RWPE1 (cell line): ENCODE measurements at regions not wholly inside any gene's neighbourhood (a gene's known extent, or its start where the extent isn't known, plus 50 kb on each side); places are given as distances from the start of the nearest gene placed in this dataset.

ENCODE experiments used
- CTCF ChIA-PET: fragments of 350-600 bp; sonication (Branson Sonifier 250); formaldehyde crosslinking; extraction: SDS; loops from one replicate; lab custom pipeline; 2021; lab: Yijun Ruan, JAX
- POLR2A ChIA-PET: fragments of 400-600 bp; formaldehyde crosslinking; extraction: SDS; loops from one replicate; lab custom pipeline; 2020; ENCODE audit warnings: antibody characterized with exemption; ENCODE audit not compliant: low non-redundant PET; lab: Yijun Ruan, JAX
- DNase-seq: peaks from one replicate; pipeline ENCODE4 v3.0.0; 2012; ENCODE audit warnings: low spot score
- H3K27ac ChIP-seq: fragments of 450-650 bp; 2 replicates; pipeline ENCODE4 v1.5.1; 2017
- TF ChIP-seq, protein P1 (sequence below): fragments of 450-650 bp; conservative IDR thresholded peaks from 2 replicates; pipeline ENCODE4 v1.5.1; 2017; ENCODE audit warnings: low read depth, mild to moderate bottlenecking

DNA sequence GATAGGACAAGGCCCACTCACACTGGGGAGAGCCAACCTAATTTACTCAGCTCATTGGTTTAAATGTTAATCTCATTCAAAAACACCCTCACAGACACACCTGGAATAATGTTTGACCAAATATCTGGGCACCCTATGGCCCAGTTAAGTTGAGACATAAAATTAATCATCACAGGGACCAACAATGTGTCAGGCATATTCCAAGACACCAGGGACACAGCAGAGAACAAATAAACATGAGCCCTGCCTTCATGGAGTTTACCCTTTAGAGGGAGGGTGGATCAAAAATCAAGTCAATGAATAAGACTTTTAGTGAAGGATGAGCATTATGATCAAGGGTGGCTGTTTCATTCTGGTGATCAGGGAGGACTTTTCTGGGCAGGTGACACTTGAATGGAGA lies 98.7 kb upstream of the CHD6 start:
- TF ChIP-seq, protein P1, sequence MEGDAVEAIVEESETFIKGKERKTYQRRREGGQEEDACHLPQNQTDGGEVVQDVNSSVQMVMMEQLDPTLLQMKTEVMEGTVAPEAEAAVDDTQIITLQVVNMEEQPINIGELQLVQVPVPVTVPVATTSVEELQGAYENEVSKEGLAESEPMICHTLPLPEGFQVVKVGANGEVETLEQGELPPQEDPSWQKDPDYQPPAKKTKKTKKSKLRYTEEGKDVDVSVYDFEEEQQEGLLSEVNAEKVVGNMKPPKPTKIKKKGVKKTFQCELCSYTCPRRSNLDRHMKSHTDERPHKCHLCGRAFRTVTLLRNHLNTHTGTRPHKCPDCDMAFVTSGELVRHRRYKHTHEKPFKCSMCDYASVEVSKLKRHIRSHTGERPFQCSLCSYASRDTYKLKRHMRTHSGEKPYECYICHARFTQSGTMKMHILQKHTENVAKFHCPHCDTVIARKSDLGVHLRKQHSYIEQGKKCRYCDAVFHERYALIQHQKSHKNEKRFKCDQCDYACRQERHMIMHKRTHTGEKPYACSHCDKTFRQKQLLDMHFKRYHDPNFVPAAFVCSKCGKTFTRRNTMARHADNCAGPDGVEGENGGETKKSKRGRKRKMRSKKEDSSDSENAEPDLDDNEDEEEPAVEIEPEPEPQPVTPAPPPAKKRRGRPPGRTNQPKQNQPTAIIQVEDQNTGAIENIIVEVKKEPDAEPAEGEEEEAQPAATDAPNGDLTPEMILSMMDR = no peak
- no peak for DNase-seq
- ChIA-PET CTCF (interaction anchor here (0.6 to 2.9 kb wide), 3 partner anchors 18 to 148 kb away, joined by 3 to 16 read pairs (median 8); no protein-coding TSS in a partner anchor), POLR2A (no interaction called here)
- H3K27ac ChIP-seq = no peak overlapping the region

DNA sequence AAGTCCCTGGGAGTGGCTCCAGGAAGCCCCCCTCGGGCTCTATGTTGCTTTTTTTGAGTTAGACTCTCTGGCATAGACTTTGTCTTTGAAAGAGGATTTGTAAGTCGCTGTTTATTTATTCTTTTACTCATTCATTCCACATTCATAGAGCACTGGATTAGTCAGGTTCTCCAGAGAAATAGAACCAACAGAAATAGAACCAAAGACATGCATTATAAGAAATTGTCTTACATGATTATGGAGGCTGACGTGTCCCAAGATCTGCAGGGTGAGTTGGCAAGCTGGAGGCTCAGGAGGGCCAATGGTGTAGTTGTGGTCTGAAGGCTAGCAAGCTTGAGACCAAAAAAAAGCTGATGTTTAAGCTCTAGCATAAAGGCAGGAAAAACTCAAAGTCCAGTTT lies 98.3 kb upstream of the CHD6 start:
- POLR2A ChIA-PET = no interaction called here
- TF ChIP-seq, protein P1 = no peak
- no peak for DNase-seq
- no peak overlapping the region for H3K27ac ChIP-seq
- CTCF ChIA-PET = interaction anchor here (0.6 to 2.9 kb wide), 3 partner anchors 18 to 148 kb away, joined by 3 to 16 read pairs (median 8); no protein-coding TSS in a partner anchor

DNA sequence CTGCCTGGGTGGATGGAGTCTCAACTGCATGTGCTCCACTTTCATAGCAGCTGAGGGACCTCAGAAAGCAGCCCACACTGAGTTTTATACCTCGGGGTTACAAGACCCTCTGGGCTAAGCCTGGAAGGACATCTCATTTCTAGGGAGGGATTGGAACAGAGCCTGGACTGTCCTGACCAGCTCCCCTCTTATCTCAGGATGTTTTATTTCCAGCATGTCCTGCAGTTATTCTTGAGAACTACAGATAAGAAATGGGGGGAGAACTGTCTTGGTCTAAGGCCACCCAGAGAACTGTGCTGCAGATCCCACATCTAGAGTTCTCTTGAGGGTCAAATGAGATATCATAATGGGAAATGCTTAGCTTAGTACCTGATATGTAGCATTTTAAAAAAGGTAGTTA lies 97.3 kb upstream of the CHD6 start:
- CTCF ChIA-PET = no interaction called here
- POLR2A ChIA-PET = no interaction called here

DNA sequence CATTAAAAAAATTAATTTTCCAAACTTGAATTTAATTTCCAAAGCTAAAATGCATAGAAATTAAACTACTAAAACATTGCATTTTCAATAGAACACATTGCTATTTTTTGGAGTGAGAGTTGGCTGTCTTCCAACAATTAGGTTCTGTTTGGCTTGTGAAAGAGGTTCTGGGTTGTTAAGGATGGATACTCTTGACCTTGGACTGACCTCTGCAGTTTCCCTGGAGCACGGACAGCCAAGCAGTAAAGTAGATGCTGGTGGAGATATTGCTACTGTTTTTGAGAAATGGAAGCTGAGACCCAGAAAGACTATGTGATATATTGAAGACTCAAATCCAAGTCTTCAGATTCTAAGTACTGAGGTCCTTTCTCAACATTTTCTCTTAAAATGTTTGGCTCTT lies 95.9 kb upstream of the CHD6 start:
- ChIA-PET POLR2A (no interaction called here), CTCF (interaction anchor here (0.8 to 1.6 kb wide), 4 partner anchors 16 to 1422 kb away, joined by 3 to 6 read pairs (median 5); no protein-coding TSS in a partner anchor)
- TF ChIP-seq, protein P1 = no peak
- no peak overlapping the region for H3K27ac ChIP-seq
- no peak for DNase-seq

More for the DNA sequence above, 97.3 kb upstream of the CHD6 start:
- no peak for DNase-seq
- H3K27ac ChIP-seq = no peak overlapping the region
- TF ChIP-seq, protein P1 = no peak

DNA sequence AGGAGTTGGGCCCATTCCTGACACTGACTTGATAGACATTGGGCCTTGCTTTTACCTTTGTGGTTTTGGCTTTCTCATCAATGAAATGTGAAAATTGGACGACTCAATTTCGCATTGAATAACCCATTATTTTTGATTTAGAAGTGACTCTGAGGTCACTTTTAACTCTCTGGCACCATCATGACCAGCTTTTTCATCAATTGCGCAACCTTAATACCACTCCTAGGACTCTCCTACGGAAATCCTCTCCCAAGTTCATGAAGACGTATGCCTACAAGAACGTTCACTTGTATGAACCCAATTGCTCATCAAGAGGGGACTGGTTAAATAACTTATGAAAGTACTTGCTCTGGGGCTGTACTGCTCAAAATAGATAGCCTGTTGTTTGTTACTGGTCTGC lies 86.7 kb upstream of the CHD6 start:
- no peak overlapping the region for H3K27ac ChIP-seq
- POLR2A ChIA-PET = no interaction called here
- no peak for DNase-seq
- CTCF ChIA-PET = interaction anchor here (0.7 kb wide), 1 partner anchor 219 kb away, joined by 3 read pairs; no protein-coding TSS in a partner anchor
- TF ChIP-seq, protein P1 = no peak

DNA sequence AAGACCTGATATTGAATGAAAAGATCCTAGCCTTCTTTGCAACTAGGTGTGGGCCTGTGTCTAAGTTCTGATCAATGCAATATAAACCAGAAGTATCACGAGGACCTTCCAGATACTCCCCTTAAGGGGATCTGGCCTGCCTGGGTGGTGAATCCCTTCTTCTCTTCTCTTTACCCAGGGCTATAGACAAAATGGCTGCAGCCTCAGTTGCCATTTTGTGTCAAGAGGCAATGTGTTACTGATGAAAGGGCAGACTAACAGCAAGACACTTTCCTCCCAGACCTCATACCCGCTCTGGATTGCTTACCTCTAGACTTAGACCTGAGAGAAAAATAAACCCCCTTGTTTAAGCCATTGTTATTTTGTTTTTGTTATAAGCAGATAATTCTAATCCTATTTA lies 84.5 kb upstream of the CHD6 start:
- no peak overlapping the region for H3K27ac ChIP-seq
- ChIA-PET CTCF (interaction anchor here (0.8 to 1.4 kb wide), 2 partner anchors 9 to 225 kb away, joined by 3 to 6 read pairs; no protein-coding TSS in a partner anchor), POLR2A (no interaction called here)
- no peak for DNase-seq
- TF ChIP-seq, protein P1 = no peak
